G401 (cell line): ENCODE measurements at regions not wholly inside any gene's neighbourhood (a gene's known extent, or its start where the extent isn't known, plus 50 kb on each side); places are given as distances from the start of the nearest gene placed in this dataset.

Experiments used
- DNase-seq: peaks from one replicate; pipeline ENCODE4 v3.0.0-alpha.2; 2015; ENCODE audit warnings: low spot score
- in situ Hi-C: cut with HindIII; loops from 2 replicates; pipeline ENCODE4 v1.10.0; 2016; ENCODE audit warnings: low sequenced_read_pairs, mixed read lengths

GRCh38 chr6:71394926-71395325 is 106.3 kb downstream of the OGFRL1 start:
- in situ Hi-C loops, result no loop called here

GRCh38 chr6:71395731-71396409 is 107.3 kb downstream of the OGFRL1 start:
- in situ Hi-C loops, result no loop called here
- DNase-seq, result peak; percentile 65

More at GRCh38 chr6:71394926-71395325, 106.3 kb downstream of the OGFRL1 start:
- DNase-seq, result no peak

- no peak for DNase-seq
- in situ Hi-C loops, result no loop called here
Measured at GRCh38 chr6:71396410-71396801, 107.8 kb downstream of the OGFRL1 start.

- in situ Hi-C loops, result no loop called here
- DNase-seq, result no peak
Measured at GRCh38 chr6:71399279-71399678, 110.7 kb downstream of the OGFRL1 start.

GRCh38 chr6:71400852-71401251 is 112.2 kb downstream of the OGFRL1 start:
- in situ Hi-C loops, result no loop called here
- DNase-seq, result no peak

GRCh38 chr6:71402096-71402495 is 113.5 kb downstream of the OGFRL1 start:
- in situ Hi-C loops, result no loop called here
- no peak for DNase-seq

- in situ Hi-C loops, result no loop called here
- DNase-seq, result no peak
Measured at GRCh38 chr6:71403422-71404134, 115.0 kb downstream of the OGFRL1 start.

GRCh38 chr6:71404145-71404966 is 115.7 kb downstream of the OGFRL1 start:
- no peak for DNase-seq
- in situ Hi-C loops, result no loop called here

GRCh38 chr6:71404967-71405278 is 116.3 kb downstream of the OGFRL1 start:
- no peak for DNase-seq
- in situ Hi-C loops, result no loop called here

GRCh38 chr6:71405416-71405815 is 116.8 kb downstream of the OGFRL1 start:
- DNase-seq, result no peak
- in situ Hi-C loops, result no loop called here

GRCh38 chr6:71406865-71407860 is 118.6 kb downstream of the OGFRL1 start:
- DNase-seq, result no peak
- in situ Hi-C loops, result no loop called here

- in situ Hi-C loops, result no loop called here
- no peak for DNase-seq
Measured at GRCh38 chr6:71408787-71409723, 120.4 kb downstream of the OGFRL1 start.

GRCh38 chr6:71410164-71410566 is 121.6 kb downstream of the OGFRL1 start:
- in situ Hi-C loops, result no loop called here
- no peak for DNase-seq

- DNase-seq, result no peak
- in situ Hi-C loops, result no loop called here
Measured at GRCh38 chr6:71410681-71411080, 122.1 kb downstream of the OGFRL1 start.

- in situ Hi-C loops, result no loop called here
Measured at GRCh38 chr6:71411882-71412281, 123.3 kb downstream of the OGFRL1 start.

GRCh38 chr6:71412559-71413140 is 124.0 kb downstream of the OGFRL1 start:
- in situ Hi-C loops, result no loop called here
- no peak for DNase-seq

More at GRCh38 chr6:71411882-71412281, 123.3 kb downstream of the OGFRL1 start:
- no peak for DNase-seq

- DNase-seq, result no peak
- in situ Hi-C loops, result no loop called here
Measured at GRCh38 chr6:71414486-71414885, 125.9 kb downstream of the OGFRL1 start.
